ENCODE measurements at regions not wholly inside any gene's neighbourhood (a gene's known extent, or its start where the extent isn't known, plus 50 kb on each side); places are given as distances from the start of the nearest gene placed in this dataset.
"Not testable (repeated sequence)": the region's sequence is repeated elsewhere in the genome, so short reads cannot be mapped to it uniquely, and the experiment has no call there.

- DNase-seq (ENCODE audit: low read depth), result no peak
Measured at GRCh38 chr1:115534106-115534505, 107.7 kb upstream of the VANGL1 start.

DNA sequence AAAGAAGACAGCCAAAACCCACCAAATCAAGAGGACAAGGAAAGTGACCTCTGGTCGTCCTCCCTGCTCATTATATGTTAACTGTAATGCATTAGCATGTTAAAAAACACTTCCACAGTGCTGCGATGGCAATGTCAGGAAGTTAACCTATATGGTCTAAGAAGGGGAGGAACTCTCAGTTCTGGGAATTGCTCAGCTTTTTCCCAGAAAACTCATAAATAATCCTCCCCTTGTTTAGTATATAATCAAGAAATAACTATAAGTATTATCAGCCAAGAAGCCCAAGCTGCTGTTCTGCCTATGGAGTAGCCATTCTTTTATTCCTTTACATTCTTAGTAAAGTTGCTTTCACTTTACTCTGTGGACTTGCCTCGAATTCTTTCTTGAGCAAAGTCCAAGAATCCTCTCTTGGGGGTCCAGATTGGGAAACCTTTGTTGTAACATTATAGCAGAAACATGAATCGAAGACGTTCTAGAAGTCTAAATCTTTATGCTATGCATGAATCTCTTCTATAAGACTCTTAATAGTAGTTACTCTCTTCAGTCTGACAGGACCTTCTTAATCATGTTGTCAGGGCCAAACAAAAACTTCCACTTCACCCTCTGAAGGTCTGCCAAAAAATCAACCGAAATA is 110.0 kb upstream of the VANGL1 start:
- DNase-seq (ENCODE audit: low read depth), result no peak

- no peak for DNase-seq (ENCODE audit: low read depth)
Measured at GRCh38 chr1:115530407-115530806, 111.4 kb upstream of the VANGL1 start.

GRCh38 chr1:115529216-115529897 is 112.4 kb upstream of the VANGL1 start:
- DNase-seq (ENCODE audit: low read depth), result no peak

GRCh38 chr1:115528336-115528735 is 113.4 kb upstream of the VANGL1 start:
- not testable (repeated sequence) for DNase-seq (ENCODE audit: low read depth)

DNA sequence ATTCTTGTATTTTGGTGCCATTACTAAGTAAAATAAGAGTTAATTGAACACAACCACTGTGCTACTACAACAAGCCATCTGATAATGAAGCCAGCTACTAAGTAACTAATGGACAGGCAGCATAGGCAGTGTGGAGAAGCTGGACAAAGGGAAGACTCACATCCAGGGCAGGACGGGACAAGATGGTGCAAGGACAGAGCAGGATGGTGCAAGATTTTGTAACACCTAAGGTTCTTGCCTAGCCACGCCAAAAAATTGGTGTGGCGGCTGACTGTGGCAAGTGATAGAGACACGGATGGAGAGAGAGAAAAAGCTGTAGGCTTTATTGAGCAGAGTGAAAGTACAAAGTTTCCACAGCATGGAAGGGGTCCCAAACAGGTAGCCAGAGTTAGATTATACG is 114.0 kb upstream of the VANGL1 start:
- DNase-seq (ENCODE audit: low read depth), result no peak

DNA sequence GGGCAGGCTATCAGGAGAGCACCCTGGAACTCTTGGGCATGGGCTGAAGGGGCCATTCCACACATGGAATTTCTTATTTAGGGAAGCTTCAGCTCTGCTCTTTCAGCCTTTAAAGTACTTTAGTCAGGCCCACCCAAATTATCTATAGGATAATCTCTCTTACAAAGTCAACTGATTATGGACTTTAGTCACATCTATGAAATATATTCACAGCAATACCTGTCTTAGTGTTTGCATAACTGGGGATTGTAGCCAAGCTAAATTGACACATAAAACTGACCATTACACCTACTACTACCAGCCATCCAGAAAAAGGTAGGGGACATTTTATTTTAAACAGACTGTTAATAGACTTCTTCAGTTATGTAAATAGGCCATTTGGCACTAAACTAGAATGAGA is 114.9 kb upstream of the VANGL1 start:
- no peak for DNase-seq (ENCODE audit: low read depth)

DNA sequence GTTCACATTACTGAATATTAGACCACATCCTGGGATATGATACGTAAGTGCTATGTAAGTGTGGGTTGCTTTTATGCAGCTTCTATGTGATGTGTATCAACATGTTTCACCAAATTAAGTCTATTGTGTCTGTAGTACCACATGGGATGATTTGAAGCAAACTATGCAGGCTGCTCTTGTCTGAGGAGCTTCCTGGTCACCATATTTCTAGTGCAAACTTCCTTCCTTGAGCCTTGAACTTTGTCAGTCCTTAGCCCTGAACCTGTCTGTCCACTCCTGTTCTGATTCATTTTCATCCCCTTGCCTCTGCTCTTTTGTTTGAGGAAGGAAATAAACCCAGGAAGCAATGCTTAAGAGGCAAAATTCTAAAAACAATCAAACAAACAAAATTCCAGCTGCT is 117.5 kb upstream of the VANGL1 start:
- no peak for DNase-seq (ENCODE audit: low read depth)

DNA sequence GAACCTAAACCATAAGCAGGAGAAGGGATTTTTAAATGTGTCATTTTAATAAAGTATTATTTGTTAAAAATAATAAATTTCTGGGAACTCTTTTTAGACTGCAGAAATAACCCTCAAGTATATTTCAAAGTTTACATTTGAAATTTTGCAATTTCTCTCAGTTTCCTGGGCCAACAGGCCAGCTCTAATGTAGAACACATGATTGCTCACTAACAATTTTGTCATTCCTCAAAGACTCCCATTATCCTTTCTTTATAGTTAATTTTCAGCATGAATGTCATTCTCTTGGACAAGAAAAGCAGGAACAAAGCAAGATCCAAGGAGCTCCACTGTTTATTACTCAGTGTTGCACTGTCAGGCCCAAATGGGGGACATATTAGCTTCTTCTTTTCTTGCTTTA is 119.4 kb upstream of the VANGL1 start:
- DNase-seq (ENCODE audit: low read depth), result no peak

- no peak for DNase-seq (ENCODE audit: low read depth)
Measured at GRCh38 chr1:115515270-115515669, 126.5 kb upstream of the VANGL1 start.

- DNase-seq (ENCODE audit: low read depth), result not testable (repeated sequence)
Measured at GRCh38 chr1:115510226-115510625, 131.5 kb upstream of the VANGL1 start.

DNA sequence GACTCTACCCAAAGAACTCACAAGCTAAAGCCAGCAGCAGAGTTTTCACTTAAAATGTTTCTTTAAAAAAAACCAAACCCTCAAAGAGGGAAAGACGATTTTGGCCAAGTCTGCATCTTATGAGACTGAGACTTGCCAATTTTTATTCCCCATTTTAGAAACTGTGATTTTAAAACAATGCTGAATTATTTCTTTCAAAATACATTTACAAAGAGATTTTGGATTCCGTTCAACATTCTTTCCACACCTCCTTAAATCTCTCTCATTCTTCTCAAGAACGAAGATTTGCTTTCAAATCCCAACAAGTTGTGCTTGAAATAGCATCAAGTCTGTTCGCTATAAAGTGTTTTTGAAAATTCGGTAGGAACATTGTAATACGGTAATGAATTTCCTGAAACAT is 133.9 kb upstream of the VANGL1 start:
- no peak for DNase-seq (ENCODE audit: low read depth)

DNA sequence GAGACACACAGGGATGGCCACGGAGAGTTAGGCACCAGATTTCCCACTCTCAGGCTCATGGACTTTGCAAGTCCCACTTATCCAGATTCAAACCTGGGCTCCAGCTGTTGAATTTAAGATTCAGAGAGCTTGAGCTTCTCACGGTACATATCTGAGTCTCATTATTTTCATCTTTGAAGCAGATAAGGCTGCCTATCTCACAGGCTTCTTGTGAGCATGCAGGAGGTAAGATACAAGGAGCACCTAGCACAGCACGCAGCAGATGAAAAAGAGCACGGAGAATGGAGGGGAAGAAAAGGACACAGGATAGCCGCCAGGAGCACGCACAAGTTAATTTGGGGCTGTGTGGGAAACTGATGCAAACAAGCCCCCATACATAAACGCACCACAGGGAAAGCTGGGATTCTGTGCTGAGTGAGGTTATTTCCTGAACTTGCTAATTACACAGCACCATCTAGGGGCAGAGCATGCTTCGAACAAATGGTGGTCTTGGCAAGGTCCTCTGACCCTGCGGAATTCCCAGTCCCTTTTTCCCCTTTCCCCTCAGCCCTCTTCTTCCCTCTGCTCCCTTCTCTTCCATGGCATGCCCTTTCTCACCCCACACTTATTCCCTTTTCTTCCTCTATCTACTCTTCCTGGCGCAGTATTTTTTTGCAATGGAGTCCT is 134.7 kb upstream of the VANGL1 start:
- DNase-seq (ENCODE audit: low read depth), result no peak

DNA sequence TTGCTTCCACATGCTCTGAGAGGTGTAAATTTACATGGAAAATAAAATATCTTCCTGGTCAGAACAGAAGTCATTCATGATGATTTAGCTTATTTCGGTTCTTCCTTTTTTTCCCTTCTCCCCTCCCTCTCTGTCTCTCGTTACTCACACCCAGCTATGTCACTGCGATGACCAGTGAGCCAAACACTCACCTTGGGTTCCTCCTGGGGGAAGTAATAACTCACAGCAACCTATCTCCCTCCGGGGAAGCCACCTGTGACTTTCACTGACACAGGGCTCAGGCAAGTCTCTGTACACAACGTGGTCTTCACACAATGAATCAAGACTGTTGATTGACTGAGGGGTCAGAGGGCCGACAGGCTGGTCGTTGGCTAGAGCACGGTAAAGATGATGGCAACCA is 135.3 kb upstream of the VANGL1 start:
- no peak for DNase-seq (ENCODE audit: low read depth)

DNA sequence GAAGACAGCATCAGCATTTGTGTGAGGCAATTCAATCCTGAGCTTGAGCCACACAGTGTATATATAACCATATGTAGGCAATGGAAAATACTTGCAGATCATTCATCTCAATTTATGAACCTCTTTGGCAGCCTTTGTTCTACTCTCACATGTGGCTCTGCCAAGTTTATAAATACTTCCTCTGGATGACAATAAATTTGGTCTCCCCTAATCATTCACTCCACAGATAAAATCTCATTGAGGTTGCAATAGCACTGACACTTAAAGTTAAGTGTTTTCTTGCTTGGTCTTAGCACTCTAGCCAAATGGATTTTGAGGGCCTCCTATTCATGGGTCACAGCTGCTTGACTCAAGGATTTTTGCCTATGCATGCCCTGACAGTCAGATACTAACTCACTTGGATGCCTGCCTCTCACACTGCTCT is 136.6 kb upstream of the VANGL1 start:
- DNase-seq (ENCODE audit: low read depth), result no peak

- DNase-seq (ENCODE audit: low read depth), result not testable (repeated sequence)
Measured at GRCh38 chr1:115502183-115502582, 139.6 kb upstream of the VANGL1 start.

GRCh38 chr1:115501476-115501875 is 140.3 kb upstream of the VANGL1 start:
- no peak for DNase-seq (ENCODE audit: low read depth)

GRCh38 chr1:115499253-115499652 is 142.5 kb upstream of the VANGL1 start:
- DNase-seq (ENCODE audit: low read depth), result no peak

GRCh38 chr1:115496904-115497527 is 144.8 kb upstream of the VANGL1 start:
- no peak for DNase-seq (ENCODE audit: low read depth)

- no peak for DNase-seq (ENCODE audit: low read depth)
Measured at GRCh38 chr1:115495625-115496024, 146.1 kb upstream of the VANGL1 start.

DNA sequence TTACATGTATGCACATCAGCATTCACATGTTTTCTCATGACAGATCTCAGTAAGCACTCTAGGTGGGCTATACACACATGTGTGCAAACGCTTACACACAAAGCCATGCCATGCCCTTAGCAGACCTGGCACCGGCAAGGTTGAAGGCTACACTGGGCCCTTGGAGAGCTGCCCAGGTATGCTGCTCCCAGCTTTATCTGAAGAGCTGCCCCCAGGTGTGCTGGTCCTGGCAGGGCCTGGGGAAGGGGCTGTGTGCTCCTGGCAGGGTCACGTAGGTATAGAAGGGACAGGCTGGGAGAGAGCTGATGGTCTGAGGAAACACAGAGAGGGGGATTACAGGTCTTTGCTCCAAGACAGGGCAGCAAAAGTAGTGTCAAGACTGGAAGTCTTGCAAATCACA is 146.7 kb upstream of the VANGL1 start:
- DNase-seq (ENCODE audit: low read depth), result no peak

DNA sequence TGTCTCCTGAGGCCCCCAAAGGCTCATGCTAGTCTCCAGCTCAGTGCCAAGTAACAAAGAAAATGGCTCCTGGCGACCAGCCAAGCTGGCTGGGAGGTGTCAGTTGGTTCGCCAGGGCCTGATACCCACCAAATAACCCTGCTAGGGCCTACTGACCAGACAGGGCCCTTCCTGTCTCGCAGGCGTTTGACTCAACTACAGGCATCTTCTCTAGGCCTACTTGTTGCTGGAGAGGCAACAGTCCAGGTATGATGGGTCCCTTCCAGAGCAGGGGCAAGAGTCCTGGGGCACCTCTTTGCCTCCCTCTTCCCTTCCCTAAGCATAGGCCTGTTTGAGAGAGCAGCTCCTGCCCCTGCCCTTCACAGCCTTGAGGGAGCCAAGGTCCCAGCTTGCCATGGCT is 147.9 kb upstream of the VANGL1 start:
- no peak for DNase-seq (ENCODE audit: low read depth)

DNA sequence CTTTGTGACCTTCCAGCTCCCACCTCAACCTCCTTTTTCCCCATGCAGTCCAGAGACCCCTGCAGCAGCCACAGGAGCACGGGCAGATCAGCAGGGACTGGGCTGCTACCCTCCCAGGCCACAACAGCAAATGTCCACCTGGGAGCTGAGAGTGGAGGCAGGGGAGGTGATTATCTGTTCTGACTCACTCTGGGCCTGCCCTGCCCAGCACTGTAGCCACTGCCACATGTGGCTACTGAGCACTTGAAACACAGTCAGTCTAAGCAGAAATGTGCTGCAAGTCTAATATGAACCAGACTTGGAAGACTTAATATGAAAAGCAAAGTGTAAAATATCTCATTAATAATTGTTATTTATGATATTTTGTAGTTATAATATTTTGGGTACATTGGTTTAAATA is 148.9 kb upstream of the VANGL1 start:
- DNase-seq (ENCODE audit: low read depth), result no peak
